ENCODE measurements at regions not wholly inside any gene's neighbourhood (a gene's known extent, or its start where the extent isn't known, plus 50 kb on each side); places are given as distances from the start of the nearest gene placed in this dataset.

DNA sequence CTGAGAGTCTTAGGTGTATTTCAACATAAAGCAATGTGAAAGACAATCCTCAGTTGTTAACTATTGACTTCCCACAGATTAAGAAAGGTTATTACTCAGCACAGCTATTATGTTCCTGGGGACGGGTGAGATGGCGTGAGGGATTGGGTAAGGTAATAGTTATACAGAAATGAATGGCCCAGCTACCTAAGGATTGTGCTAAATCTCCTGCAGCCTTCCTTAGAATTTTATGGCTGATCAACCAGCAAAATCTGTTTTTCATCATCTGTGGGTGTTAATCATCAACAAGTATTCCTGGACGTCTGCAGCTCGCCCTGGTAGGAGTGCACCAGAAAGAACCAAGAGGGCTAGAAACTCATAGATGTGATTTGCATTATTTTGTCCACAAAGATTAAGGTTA lies 146.0 kb upstream of the IVNS1ABP start:
- TF ChIP-seq RFX5 (IDR thresholded peaks at IDR 0.05) (no peak), MAZ (IDR thresholded peaks at IDR 0.05; ENCODE audit: borderline replicate concordance, low read depth, low read length) (no peak), CEBPB (IDR thresholded peaks at IDR 0.05) (no peak), POLR2A (IDR thresholded peaks at IDR 0.05; ENCODE audit: low read length) (no peak), BHLHE40 (IDR thresholded peaks at IDR 0.05; ENCODE audit: low read depth, low read length) (no peak), JUN (IDR thresholded peaks at IDR 0.05) (no peak), CTCF (IDR thresholded peaks at IDR 0.05) (no peak), CHD2 (IDR thresholded peaks at IDR 0.05; ENCODE audit: low read length, partially characterized antibody) (no peak), SMC3 (IDR thresholded peaks at IDR 0.05) (no peak), ZNF302 (CRISPR knock-in tag; IDR thresholded peaks at IDR 0.05) (no peak)
- TF ChIP-seq, protein P1, sequence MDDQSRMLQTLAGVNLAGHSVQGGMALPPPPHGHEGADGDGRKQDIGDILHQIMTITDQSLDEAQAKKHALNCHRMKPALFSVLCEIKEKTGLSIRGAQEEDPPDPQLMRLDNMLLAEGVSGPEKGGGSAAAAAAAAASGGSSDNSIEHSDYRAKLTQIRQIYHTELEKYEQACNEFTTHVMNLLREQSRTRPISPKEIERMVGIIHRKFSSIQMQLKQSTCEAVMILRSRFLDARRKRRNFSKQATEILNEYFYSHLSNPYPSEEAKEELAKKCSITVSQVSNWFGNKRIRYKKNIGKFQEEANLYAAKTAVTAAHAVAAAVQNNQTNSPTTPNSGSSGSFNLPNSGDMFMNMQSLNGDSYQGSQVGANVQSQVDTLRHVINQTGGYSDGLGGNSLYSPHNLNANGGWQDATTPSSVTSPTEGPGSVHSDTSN (IDR thresholded peaks at IDR 0.05) = no peak
- TF ChIP-seq, protein P2, sequence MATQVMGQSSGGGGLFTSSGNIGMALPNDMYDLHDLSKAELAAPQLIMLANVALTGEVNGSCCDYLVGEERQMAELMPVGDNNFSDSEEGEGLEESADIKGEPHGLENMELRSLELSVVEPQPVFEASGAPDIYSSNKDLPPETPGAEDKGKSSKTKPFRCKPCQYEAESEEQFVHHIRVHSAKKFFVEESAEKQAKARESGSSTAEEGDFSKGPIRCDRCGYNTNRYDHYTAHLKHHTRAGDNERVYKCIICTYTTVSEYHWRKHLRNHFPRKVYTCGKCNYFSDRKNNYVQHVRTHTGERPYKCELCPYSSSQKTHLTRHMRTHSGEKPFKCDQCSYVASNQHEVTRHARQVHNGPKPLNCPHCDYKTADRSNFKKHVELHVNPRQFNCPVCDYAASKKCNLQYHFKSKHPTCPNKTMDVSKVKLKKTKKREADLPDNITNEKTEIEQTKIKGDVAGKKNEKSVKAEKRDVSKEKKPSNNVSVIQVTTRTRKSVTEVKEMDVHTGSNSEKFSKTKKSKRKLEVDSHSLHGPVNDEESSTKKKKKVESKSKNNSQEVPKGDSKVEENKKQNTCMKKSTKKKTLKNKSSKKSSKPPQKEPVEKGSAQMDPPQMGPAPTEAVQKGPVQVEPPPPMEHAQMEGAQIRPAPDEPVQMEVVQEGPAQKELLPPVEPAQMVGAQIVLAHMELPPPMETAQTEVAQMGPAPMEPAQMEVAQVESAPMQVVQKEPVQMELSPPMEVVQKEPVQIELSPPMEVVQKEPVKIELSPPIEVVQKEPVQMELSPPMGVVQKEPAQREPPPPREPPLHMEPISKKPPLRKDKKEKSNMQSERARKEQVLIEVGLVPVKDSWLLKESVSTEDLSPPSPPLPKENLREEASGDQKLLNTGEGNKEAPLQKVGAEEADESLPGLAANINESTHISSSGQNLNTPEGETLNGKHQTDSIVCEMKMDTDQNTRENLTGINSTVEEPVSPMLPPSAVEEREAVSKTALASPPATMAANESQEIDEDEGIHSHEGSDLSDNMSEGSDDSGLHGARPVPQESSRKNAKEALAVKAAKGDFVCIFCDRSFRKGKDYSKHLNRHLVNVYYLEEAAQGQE (IDR thresholded peaks at IDR 0.05) = no peak
- TF ChIP-seq, protein P3, sequence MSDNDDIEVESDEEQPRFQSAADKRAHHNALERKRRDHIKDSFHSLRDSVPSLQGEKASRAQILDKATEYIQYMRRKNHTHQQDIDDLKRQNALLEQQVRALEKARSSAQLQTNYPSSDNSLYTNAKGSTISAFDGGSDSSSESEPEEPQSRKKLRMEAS (IDR thresholded peaks at IDR 0.05) = no peak
